OCI-LY7 (cell line): ENCODE measurements at regions not wholly inside any gene's neighbourhood (a gene's known extent, or its start where the extent isn't known, plus 50 kb on each side); places are given as distances from the start of the nearest gene placed in this dataset.

Experiments
- EZH2phosphoT487 ChIP-seq: fragments of 200-600 bp; sonication (generic); IDR thresholded peaks from 2 replicates; pipeline ENCODE4 v1.6.1; 2018; ENCODE audit warnings: low read depth, borderline replicate concordance, mild to moderate bottlenecking, mixed run types, antibody characterized with exemption, low read length, moderate library complexity, mixed read lengths
- TF ChIP-seq, protein P1 (sequence below): fragments of 200-600 bp; sonication (generic); conservative IDR thresholded peaks from 2 replicates; pipeline ENCODE4 v1.5.1; 2014; ENCODE audit warnings: mild to moderate bottlenecking, antibody characterized with exemption, low read length, moderate library complexity, mixed read lengths

DNA sequence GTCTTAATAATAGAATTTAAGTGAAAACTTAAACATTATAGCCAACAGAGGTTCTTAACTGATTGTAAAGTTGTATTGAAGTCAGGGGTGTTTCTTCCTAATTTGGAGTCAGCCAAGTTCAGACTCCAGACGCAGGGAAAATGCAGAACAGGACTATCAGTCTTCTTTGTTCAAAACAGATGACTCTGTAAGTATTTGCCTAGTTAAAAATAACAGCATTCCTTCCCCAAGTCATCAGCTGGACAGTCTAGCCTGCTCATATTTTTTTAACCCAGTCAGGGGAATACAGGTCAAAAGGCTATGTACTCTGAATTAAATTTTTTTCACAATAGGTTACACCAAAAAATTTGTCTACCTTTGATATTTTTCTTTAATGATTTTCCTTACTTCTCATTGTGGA lies 73.8 kb upstream of the DCLK2 start:
- TF ChIP-seq, protein P1, sequence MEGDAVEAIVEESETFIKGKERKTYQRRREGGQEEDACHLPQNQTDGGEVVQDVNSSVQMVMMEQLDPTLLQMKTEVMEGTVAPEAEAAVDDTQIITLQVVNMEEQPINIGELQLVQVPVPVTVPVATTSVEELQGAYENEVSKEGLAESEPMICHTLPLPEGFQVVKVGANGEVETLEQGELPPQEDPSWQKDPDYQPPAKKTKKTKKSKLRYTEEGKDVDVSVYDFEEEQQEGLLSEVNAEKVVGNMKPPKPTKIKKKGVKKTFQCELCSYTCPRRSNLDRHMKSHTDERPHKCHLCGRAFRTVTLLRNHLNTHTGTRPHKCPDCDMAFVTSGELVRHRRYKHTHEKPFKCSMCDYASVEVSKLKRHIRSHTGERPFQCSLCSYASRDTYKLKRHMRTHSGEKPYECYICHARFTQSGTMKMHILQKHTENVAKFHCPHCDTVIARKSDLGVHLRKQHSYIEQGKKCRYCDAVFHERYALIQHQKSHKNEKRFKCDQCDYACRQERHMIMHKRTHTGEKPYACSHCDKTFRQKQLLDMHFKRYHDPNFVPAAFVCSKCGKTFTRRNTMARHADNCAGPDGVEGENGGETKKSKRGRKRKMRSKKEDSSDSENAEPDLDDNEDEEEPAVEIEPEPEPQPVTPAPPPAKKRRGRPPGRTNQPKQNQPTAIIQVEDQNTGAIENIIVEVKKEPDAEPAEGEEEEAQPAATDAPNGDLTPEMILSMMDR, result no peak
- no peak for TF ChIP-seq EZH2phosphoT487
